Activated T-helper 1 cell treated with anti-CD3 and anti-CD28 coated beads, Interleukin-2, amount 50 U/mL, for 16 hours (primary cell): ENCODE measurements at regions not wholly inside any gene's neighbourhood (a gene's known extent, or its start where the extent isn't known, plus 50 kb on each side); places are given as distances from the start of the nearest gene placed in this dataset.

ENCODE experiments used
- DNase-seq, 2 donors: peaks; one replicate each; pipeline ENCODE4 v3.0.0-alpha.2; 2020; ENCODE audit warnings: low read depth in 1 of 2, low spot score in 1 of 2

GRCh38 chr3:187927565-187927964 lies 182.3 kb upstream of the BCL6 start:
- no peak for DNase-seq

GRCh38 chr3:187929112-187929816 lies 184.0 kb upstream of the BCL6 start:
- no peak for DNase-seq

GRCh38 chr3:187930021-187930420 lies 184.8 kb upstream of the BCL6 start:
- DNase-seq, result no peak

GRCh38 chr3:187931101-187931500 lies 185.8 kb upstream of the BCL6 start:
- no peak for DNase-seq

GRCh38 chr3:187931770-187932278 lies 186.6 kb upstream of the BCL6 start:
- no peak for DNase-seq

GRCh38 chr3:187932530-187932929 lies 187.3 kb upstream of the BCL6 start:
- no peak for DNase-seq

- DNase-seq, result no peak
Observed at GRCh38 chr3:187935623-187936156, 190.4 kb upstream of the BCL6 start.

GRCh38 chr3:187936676-187937075 lies 191.4 kb upstream of the BCL6 start:
- DNase-seq, result no peak

GRCh38 chr3:187939891-187940290 lies 194.6 kb upstream of the BCL6 start:
- DNase-seq, result no peak

- DNase-seq, result no peak
Observed at GRCh38 chr3:187941135-187941847, 196.0 kb upstream of the BCL6 start.

GRCh38 chr3:187941848-187942194 lies 196.6 kb upstream of the BCL6 start:
- no peak for DNase-seq

GRCh38 chr3:187942658-187943241 lies 197.5 kb upstream of the BCL6 start:
- no peak for DNase-seq

GRCh38 chr3:187943677-187944389 lies 198.6 kb upstream of the BCL6 start:
- DNase-seq, result no peak

GRCh38 chr3:187944390-187945179 lies 199.3 kb upstream of the BCL6 start:
- DNase-seq, result no peak

- DNase-seq, result no peak
Observed at GRCh38 chr3:187945374-187945773, 200.1 kb upstream of the BCL6 start.

- no peak for DNase-seq
Observed at GRCh38 chr3:187946163-187946691, 201.0 kb upstream of the BCL6 start.

- DNase-seq, result no peak
Observed at GRCh38 chr3:187946981-187947380, 201.7 kb upstream of the BCL6 start.

- DNase-seq, result no peak
Observed at GRCh38 chr3:187947927-187948682, 202.8 kb upstream of the BCL6 start.

GRCh38 chr3:187949093-187949820 lies 204.0 kb upstream of the BCL6 start:
- no peak for DNase-seq
